GM11168 (cell line): ENCODE measurements at regions not wholly inside any gene's neighbourhood (a gene's known extent, or its start where the extent isn't known, plus 50 kb on each side); places are given as distances from the start of the nearest gene placed in this dataset.

ENCODE experiments used
- in situ Hi-C: fragments of 300-500 bp; cut with MboI; formaldehyde crosslinking; loops from one replicate; pipeline ENCODE4 v1.12.0; 2022; ENCODE audit warnings: low sequenced_read_pairs; ENCODE audit not compliant: unreplicated experiment

DNA sequence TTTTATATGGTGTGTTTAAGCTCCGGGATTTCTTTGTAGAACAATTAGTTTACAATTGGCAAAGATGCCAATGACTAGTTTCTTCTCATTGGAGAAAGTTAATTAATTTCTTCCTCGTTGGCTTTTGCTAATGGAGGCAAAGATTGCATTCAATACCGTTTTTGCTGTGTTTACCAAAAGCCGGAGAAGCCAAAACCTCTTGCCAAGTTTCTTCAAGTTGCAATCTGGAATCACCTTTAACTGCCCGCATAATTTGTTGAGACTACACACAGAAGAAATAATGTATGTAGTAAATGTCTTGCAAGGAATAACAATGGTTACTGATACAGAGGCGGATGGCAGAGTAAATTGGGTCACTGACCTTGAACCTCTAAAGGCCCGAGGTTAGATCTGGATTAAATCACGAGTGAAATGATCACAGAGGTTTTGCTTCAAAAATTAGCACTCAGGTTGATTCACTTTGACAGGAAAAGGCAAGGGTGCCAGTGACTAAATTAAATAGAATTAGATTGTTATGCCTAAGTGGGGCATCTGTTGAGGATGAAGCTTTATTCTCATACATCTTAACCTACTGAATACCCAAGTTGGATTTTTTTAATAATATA is 732.1 kb upstream of the NR2F2 start:
- in situ Hi-C loops, result no loop called here

DNA sequence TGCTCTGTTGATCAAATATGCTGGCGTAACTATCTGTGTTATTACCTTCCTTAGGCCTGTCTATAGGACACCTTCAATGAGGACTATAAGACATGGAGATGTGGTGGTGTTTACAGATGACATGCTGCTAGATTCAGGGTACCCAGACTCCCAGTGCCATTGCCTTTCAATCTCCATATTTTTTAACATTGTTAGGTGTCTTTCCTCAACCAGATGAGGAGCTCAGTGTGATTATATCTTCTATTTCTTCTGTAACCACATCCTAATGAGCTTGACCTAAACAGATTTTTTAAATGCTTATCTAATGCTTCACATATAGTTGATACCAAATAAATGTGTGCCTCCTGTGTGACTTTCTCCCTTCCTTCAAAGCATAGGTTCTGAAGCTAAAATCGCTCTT is 730.1 kb upstream of the NR2F2 start:
- in situ Hi-C loops, result no loop called here

DNA sequence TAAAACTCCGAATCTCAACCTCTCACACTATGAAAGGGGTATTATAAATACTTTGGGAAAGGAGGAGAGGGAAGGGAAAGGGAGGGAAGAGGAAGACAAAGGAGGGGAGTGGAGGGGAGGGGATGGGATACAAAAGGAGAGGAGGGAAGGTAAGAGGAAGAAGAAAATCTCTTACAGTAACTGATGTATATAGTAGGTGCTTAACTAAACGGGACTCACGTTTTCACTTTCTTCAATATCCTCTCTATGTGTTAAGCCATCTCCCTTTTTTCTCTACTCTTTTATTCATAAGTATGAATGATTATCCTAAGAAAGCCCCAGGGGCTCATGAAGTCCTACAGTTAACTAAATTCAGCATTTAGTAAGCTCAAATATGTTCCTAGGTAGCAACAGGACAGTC is 729.6 kb upstream of the NR2F2 start:
- in situ Hi-C loops, result no loop called here

DNA sequence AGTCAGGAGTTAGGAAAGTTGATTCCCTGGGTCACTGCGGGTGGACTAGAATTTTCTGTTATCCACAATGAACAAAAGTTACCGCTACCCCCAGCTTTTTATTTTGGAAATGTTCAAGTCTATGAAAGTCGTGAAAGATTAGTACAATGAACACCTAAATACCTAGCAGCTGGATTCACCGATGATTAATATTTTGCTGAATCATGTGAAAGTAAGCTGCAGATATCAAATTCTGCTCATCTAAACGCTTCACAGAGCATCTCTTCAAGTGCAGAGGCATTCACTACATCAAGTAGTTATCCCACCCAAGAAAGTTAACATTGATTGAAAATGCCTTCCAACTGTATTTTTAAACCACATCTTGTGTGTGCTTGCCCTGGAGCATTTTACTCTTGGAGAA is 729.0 kb upstream of the NR2F2 start:
- in situ Hi-C loops, result no loop called here

DNA sequence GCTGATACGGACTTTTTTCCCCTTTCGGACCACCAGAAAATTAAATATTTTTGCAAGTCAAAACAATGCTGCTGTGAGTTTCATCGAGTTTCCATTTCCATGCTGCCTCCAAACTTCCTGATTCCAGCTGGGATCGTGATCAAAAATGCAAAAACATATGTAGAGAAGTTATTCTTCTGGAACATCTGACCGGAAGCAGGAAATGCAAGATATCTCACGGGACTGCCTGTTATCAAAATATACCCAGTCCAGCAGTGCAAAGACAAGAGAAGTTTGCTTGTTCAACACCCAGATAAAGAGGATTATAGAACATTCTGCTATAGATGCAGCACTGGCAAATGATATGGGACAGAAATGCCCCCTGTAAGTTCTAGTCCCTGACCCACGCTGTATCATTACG is 726.7 kb upstream of the NR2F2 start:
- in situ Hi-C loops, result no loop called here

DNA sequence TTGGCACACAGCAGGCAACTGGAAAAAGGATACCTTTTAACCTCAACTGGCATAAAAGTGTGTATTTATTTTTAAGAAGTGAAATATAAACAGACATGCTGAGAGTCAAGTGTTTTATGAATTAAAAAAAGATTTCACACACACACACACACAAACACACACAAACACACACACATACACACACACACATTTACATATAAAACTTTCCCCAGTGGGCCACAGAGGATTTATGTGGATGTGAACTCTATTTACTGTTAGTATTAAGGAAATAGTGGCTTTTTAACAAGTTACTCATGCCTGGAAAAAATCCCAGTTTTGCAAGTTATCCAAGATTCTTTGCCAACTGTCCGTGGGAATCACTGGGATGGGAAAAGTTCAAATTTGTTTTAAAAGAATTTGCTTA is 725.9 kb upstream of the NR2F2 start:
- in situ Hi-C loops, result no loop called here

DNA sequence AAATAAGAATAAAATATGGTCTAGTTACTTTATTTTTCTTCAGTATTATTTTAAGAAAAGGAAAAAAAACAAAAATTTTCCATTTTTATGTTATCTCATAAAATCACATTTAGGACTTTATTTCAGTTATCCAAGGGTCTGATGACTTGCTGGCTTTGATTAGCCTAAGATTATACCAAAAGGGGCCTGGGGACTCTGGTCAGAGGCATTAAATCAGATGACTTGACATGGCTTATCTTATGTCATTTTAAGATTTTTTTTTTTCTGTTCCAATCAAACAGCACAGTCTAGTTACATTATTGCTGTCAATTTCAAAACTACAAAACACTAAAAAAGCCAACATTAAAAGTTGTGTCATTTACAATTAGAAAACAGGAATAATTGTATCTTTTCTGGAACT is 725.4 kb upstream of the NR2F2 start:
- in situ Hi-C loops, result no loop called here

DNA sequence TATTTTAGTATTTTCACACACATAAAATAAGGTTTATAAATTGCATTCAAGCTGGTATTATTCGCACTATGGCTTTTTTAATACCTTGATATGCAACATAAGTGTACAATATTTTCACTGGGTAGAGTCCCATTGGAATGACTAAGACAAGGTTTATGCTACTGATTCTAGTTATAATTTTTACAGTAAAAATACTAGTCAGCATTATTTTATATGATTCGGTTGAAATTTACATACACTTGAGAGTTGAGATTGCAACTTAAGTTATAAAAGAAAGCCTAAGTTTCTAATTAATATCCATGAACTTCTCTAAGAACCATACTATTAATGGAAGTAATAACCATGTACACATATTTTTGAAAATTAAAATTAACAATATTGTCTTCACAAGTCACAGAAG is 723.9 kb upstream of the NR2F2 start:
- in situ Hi-C loops, result no loop called here

DNA sequence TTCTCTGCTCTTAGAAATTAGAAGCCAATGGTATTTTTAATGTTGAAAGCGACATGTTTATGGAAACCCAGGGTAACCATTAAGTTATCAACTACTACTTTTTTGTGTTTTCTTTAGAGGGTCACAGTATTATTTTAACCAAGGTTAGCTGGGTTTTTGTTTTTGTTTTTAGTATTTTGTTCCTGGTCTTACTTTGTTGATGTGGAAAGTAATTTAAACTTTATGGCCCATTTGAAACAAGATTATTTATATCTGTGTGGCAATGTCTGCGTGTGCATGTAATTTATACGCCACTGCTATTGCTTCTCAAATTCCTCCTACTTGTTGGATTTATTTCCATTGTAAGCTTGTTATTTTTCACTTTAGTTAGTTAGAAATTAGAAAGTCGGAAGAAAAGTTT is 722.1 kb upstream of the NR2F2 start:
- in situ Hi-C loops, result no loop called here

DNA sequence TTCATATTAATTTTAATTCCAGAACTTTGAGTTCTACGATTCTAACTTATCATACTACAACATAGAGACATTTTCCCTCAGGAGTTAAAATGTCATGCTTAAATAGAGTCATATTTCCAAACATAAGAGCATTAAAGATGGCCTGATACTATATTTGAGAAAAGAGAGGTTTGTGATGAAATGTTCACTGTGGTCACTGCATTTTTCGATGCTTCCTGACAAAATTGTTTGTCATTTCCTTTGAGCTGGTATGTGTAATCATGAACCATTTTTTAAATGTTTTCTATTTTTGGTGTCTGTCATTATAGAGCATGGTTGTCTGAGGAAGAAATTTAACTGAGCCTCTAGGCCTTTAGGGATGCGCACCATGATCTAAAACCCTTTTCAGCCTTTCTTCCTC is 721.4 kb upstream of the NR2F2 start:
- in situ Hi-C loops, result no loop called here

DNA sequence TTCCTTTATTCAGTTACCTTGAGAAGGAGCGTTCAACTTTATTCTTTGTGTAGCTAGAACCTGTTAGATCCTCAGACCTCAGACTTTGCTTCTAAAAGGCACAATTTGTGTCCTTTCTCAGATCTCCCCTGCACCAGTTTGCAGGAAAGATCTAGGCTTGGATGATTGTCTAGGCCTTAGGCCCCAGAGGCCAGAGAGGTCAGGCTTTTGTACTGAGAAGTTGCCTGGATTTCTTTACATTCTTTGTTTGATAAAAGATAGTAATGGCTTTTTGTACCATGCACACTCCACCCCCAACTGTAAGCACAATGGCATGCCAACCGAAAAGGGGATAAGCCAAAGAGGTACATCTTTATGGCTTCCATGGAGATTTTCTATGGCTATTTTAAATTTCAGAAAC is 719.6 kb upstream of the NR2F2 start:
- in situ Hi-C loops, result no loop called here

DNA sequence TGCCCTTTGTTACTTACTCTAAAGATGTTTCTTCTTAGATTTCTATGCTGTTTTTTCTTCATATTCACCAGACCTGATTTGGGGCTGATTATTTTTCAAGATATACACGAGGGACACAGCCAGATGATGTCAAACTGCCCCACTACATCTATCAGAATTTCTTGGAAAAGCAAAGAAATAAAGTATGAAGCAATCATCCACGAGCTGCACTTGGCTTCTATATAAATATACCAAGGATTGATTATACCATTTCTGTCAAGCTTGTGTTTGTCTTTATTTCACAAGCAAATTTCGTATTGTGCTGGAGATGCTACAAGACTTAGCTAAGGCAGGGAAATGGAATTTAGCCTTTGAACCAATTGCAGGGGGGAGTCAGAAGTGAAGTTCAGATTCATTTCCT is 715.1 kb upstream of the NR2F2 start:
- in situ Hi-C loops, result no loop called here

DNA sequence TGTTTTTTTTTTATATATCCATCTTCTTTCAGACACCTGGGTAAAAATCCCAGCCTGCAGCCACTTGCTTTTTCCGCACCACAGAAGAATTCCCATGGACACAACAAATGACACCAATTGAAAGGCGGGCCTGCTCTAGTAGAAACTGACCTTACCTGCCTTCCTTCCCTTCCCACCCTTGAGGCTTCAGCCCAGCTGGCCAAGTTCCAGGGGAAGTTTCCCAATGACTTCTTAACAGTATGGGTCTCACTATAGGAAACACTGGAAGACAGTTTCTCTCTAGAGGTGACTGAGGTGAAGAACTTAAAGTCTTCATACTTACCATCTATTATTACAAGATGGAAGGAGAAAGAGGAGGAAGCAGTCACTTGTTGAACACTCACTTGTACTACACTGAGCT is 714.2 kb upstream of the NR2F2 start:
- in situ Hi-C loops, result no loop called here

DNA sequence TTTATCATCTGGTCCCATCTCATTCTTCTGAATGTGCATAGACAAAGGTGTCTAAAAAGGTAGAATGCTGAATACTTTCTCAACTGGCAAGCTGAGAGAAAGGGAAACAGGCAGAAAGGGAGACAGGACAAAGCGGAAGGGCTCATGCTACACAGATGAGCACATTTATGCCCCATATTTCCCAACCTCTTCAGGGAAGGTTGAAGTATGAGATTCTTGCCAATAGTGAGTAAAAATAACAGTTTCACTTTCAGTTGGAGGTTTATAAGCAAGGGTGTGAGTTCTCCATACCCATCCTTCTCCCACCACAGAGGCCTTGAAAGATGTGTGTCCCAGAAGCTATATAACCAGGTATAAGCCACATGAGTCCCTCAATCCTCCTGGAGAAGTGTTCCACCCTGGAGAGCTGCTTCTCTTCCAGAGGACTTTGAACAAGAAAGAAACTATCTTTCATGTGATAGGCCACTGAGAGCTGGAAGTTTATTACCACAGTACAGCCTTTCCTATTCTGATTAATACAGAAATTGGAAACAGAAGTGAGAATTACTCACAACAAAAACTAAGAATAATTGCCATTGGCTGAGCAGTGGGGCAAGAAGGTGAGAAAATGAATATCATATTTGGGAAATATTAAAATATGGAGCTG is 709.4 kb upstream of the NR2F2 start:
- in situ Hi-C loops, result no loop called here

DNA sequence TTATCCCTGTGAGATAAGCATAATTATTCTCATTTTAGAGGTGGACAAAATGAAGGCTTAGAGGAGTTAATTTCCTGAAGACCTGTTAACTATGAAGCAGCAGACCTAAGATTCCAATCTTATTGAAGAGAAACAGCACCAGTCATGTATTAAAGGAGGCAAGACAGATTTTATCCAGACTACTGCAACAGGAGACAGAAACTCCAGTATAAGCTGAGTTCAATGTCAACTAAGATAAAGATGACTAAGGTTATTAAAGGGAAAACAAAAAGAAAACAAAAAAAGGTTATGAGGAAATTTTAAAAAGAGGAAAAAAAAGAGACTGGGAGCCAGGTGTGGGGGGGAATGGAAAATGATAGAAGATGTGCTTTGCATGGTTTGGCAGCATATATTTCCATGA is 707.7 kb upstream of the NR2F2 start:
- in situ Hi-C loops, result no loop called here

DNA sequence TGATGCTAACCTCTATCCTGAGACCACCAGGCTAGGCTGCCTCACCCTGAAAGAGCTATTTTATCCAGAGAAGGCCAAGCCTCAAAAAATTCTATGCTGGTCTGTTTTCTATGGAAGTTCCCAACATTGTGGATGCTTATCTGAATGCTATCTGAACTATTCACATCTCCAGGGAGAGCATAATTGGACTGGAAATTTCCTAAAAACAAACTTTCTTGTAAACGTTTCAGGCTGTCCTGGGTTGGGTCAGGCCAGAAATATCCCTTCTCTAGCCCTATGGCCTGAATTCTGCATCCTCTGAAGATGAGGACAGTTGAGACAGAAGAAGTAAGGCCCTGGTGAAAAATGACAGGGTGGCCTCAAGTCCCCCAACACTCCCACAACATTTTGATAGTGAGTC is 706.4 kb upstream of the NR2F2 start:
- in situ Hi-C loops, result no loop called here

DNA sequence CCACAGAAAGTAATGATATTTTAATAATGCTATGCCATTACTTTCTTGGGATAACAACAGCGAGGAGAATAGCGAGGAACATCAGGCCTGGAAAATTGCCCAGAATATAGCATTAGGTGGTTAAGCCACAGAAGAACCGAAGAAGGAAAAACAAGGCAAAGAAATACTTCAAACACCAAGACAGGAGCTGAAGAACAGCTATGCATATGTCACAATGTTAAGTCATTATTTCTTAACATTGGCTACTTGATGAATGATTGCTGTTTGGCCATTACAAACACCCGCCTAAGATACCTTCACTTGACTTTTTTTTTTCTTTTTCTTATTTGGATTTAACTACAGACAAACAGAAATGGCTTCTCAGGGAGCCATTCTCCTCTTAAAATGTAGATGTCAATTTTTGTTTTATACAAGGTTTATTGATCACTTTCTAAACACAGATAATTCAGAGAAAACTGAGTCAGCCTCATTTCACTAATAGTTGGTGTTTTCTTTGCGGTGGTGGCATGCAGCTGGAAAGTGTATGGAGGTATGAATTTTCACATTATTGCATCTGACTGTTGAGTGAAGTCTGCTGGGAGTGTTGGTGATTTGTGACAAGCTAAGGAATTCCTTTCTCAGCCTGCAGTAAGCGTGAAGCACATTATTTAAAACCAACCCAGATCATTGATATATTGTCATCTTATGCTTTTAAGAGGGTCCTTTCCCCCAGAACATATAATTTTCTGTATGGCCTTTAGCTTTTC is 705.7 kb upstream of the NR2F2 start:
- in situ Hi-C loops, result no loop called here

DNA sequence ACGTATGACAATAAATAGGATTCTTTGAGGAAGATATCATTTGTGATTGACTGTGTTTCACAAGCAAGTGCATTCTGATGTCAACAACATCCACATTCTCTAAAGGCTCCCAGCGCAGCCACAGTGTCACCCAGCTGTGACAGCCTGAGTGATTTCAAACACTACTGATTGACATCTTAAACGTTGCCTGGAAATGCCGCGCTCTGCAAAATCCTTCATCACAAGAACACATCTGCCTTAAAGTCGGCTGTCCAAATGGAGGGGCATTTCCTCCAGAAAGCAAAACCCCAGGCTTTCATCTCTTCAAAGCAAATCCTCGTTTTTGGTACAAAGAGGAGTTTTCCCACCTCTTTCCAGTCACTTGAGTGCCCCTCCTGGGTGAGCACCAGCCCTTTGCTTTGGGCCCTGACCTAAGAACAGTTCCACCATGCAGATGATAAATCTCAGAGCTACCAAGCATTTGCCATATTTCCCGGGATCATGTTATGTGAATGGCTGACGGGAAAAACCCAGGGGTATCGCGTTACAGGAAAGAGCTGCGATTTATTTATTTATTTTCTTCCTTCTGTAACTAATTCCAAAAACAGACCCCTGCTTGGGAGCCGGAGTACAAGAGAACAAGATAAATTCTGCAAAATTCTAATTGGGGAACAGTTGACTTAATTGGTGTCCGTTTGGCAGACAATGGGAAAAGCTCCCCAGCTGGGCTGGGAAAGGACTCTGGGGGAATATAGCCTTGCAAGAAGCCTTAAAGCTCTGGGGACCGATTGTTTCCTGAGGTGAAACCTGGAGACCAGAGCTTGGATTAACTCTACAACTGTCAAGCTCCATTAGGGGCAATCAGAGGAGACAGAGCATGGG is 703.8 kb upstream of the NR2F2 start:
- in situ Hi-C loops, result no loop called here

DNA sequence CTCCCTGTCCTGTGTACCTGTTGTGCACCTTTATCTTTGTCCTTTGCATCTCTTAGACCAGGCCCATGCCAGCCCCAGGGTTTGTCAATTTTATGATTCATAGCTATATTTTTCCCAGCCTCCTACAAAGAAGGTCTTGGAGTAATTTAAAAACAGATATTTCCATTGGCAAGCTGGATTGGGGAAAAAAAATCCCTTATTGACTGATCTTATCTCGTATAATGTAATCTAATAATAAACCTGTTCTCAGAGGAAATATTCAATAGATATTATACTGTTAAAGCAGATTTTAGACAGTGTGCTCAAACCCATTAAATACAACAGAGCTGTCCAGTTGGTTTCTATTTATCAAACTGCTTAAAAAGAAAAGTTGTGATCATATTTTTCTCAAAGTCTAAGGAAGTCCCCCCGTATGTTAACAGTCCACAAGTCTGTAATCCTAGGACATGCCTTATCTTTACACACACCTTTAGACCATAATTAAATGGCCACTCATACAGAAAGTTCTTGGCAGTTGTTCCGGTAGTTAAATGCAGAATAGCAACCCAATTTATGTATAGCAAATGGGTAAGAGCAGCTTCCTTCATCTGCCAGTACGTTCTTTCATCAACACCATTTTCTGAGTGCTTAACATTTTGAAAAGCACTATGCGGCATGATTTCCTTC is 700.9 kb upstream of the NR2F2 start:
- in situ Hi-C loops, result no loop called here

DNA sequence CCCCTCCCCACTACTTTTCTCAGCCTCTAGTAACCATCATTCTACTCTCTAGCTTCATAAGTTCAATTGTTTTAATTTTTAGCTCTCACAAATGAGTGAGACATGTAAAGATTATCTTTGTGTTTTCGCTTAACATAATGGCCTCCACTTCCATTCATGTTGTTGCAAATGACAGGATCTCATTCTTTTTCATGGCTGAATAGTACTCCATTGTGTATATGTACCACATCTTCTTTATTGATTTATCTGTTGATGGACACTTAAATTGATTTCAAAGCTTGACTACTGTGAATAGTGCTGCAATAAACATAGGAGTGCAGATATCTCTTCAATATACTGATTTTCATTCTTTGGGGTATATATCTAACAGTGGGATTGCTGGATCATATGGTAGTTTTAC is 699.8 kb upstream of the NR2F2 start:
- in situ Hi-C loops, result no loop called here
